ENCODE measurements at regions not wholly inside any gene's neighbourhood (a gene's known extent, or its start where the extent isn't known, plus 50 kb on each side); places are given as distances from the start of the nearest gene placed in this dataset.

- TF ChIP-seq, protein P1, sequence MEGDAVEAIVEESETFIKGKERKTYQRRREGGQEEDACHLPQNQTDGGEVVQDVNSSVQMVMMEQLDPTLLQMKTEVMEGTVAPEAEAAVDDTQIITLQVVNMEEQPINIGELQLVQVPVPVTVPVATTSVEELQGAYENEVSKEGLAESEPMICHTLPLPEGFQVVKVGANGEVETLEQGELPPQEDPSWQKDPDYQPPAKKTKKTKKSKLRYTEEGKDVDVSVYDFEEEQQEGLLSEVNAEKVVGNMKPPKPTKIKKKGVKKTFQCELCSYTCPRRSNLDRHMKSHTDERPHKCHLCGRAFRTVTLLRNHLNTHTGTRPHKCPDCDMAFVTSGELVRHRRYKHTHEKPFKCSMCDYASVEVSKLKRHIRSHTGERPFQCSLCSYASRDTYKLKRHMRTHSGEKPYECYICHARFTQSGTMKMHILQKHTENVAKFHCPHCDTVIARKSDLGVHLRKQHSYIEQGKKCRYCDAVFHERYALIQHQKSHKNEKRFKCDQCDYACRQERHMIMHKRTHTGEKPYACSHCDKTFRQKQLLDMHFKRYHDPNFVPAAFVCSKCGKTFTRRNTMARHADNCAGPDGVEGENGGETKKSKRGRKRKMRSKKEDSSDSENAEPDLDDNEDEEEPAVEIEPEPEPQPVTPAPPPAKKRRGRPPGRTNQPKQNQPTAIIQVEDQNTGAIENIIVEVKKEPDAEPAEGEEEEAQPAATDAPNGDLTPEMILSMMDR (IDR thresholded peaks at IDR 0.05; ENCODE audit: low read depth, low read length, missing control alignments) = no peak
- Histone ChIP-seq H3K27me3 (replicated peaks) (no peaks in the 10 kb centered on the region), H3K27ac (no peak overlapping the region), H3K4me3 (ENCODE audit: low read depth, low read length) (no peak overlapping the region), H3K36me3 (replicated peaks) (no peaks in the 10 kb centered on the region)
- no peak for DNase-seq
- in situ Hi-C loops (cut with HindIII; ENCODE audit: low pct_ligation_motif_present, low sequenced_read_pairs) = no loop called here
These were observed 417.7 kb downstream of the FLRT2 start for GRCh38 chr14:85947461-85948139.

DNA sequence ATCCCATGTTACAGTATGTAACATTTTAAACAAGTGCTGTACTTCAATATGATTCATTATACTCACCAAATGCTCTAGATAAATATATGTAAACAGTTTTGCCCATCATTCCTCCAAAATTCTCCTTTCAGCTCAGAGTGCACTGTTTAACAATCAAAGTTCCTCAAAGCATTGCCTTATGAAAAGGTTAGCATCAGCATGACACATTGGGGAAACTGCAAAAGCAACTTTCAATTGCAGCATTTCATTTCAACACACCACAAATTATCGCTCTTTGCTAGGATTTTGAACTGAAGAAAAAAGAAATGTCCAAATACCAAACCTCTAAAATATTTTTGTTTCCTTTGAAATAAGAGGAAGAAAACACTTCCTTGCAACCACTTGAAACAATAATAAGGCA is 413.2 kb downstream of the FLRT2 start:
- H3K27ac ChIP-seq = no peak overlapping the region
- TF ChIP-seq, protein P1 (IDR thresholded peaks at IDR 0.05; ENCODE audit: low read depth, low read length, missing control alignments) = no peak

DNA sequence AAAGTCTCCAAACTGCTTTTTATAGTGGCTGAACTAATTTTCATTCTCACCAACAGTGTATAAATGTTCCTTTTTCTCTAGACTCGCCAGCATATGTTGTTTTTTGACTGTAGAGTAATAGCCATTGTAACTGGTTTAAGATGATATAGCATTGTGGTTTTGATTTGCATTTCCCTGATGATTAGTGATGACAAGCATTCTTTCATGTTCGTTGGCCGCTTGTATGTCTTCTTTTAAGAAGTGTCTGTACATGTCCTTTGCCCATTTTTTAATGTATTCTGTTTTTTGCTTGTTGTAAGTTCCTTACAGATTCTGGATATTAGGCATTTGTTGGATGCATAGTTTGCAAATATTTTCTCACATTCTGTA is 404.9 kb downstream of the FLRT2 start:
- in situ Hi-C loops (cut with HindIII; ENCODE audit: low pct_ligation_motif_present, low sequenced_read_pairs) = no loop called here
- Histone ChIP-seq H3K27me3 (replicated peaks) (no peaks in the 10 kb centered on the region), H3K27ac (no peak overlapping the region), H3K4me3 (ENCODE audit: low read depth, low read length) (peak overlapping the region; percentile 32), H3K36me3 (replicated peaks) (no peaks in the 10 kb centered on the region)
- DNase-seq = no peak
- TF ChIP-seq, protein P1 (IDR thresholded peaks at IDR 0.05; ENCODE audit: low read depth, low read length, missing control alignments) = no peak

More for the DNA sequence above, 413.2 kb downstream of the FLRT2 start:
- Histone ChIP-seq H3K27me3 (replicated peaks) (no peaks in the 10 kb centered on the region), H3K4me3 (ENCODE audit: low read depth, low read length) (no peak overlapping the region), H3K36me3 (replicated peaks) (no peaks in the 10 kb centered on the region)
- no peak for DNase-seq
- in situ Hi-C loops (cut with HindIII; ENCODE audit: low pct_ligation_motif_present, low sequenced_read_pairs) = no loop called here

DNA sequence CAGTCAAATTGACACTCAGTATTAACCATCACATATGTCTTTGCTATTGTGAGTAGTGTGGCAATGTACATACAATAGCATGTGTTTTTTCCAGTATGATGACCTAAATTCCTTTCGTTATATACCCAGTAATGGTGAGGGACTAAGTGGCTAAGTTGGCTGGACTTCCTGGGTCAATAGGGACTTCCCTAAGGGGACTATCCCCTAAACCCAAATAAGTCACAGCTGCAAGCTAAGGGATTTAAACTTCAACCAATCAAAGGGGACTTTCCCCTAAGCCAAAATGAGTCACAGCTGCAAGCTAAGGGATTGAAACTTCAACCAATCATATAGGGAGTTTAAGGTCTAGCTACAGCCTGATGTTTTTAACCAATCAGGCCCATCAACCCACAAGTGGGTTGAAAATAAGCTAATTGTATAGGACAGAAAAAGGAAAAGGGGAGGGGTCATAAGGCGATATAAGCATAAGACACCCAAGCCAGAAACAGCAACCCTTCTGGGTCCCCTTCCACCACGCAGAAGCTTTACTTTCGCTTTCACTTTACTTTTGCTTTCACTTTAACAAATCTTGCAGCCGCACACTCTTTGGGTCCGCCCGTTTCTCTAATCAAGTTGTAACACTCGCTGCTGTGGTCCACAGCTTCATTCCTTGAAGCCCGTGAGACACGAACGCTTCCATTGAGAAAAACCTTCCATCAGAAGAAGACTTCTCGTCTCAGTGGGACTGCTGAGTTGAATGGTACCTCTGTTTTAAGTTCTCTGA is 404.4 kb downstream of the FLRT2 start:
- H3K27ac ChIP-seq = no peak overlapping the region
- in situ Hi-C loops (cut with HindIII; ENCODE audit: low pct_ligation_motif_present, low sequenced_read_pairs) = no loop called here
- H3K27me3 ChIP-seq (replicated peaks) = no peaks in the 10 kb centered on the region
- no peaks in the 10 kb centered on the region for H3K36me3 ChIP-seq (replicated peaks)
- no peak for DNase-seq
- H3K4me3 ChIP-seq (ENCODE audit: low read depth, low read length) = peak overlapping the region; percentile 32
- TF ChIP-seq, protein P1 (IDR thresholded peaks at IDR 0.05; ENCODE audit: low read depth, low read length, missing control alignments) = no peak

DNA sequence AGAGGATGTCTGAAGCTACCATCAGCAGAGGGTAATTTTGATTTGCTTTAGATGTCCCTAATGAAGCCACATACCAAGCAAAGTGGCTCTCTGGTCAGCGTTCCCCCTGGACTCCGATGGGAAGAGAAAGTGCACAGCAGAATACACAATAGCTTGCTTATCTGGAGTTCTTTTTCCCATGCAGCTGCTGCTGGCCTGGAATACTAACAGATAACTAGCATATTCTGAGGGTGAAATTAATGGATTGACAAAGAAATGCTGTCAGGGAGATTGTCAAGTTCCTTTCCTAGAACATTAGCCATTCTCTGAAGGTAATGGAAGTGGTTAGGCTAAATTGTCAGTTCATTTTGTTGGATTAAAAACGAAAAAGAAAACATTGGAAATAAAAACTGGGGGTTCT is 391.3 kb downstream of the FLRT2 start:
- H3K36me3 ChIP-seq (replicated peaks) = no peaks in the 10 kb centered on the region
- no peaks in the 10 kb centered on the region for H3K27me3 ChIP-seq (replicated peaks)
- TF ChIP-seq, protein P1 (IDR thresholded peaks at IDR 0.05; ENCODE audit: low read depth, low read length, missing control alignments) = no peak
- no peak for DNase-seq
- H3K4me3 ChIP-seq (ENCODE audit: low read depth, low read length) = no peak overlapping the region
- H3K27ac ChIP-seq = no peak overlapping the region
- in situ Hi-C loops (cut with HindIII; ENCODE audit: low pct_ligation_motif_present, low sequenced_read_pairs) = no loop called here
